WTC11 (cell line): ENCODE measurements at regions not wholly inside any gene's neighbourhood (a gene's known extent, or its start where the extent isn't known, plus 50 kb on each side); places are given as distances from the start of the nearest gene placed in this dataset.

Experiments used
- ATAC-seq: fragments of 200-7000 bp; cut with Tn5 transposase; 2 replicates; pipeline ENCODE4 v1.10.0; 2021; ENCODE audit warnings: mild to moderate bottlenecking, moderate library complexity
- CTCF ChIA-PET: fragments of 300-600 bp; sonication (Branson Sonifier 250); formaldehyde crosslinking; loops from one replicate; lab custom pipeline; 2021; ENCODE audit warnings: antibody characterized with exemption; lab: Charles Lee
- POLR2A ChIA-PET: fragments of 350-600 bp; sonication (Branson Sonifier 250); formaldehyde crosslinking; loops from one replicate; lab custom pipeline; 2021; ENCODE audit warnings: antibody characterized with exemption; lab: Charles Lee
- DNase-seq: peaks from one replicate; pipeline ENCODE4 v3.0.0; 2021; ENCODE audit warnings: low spot score
- H3K27ac Mint-ChIP-seq: 2 replicates; pipeline ENCODE4 v1.8.0; 2021; ENCODE audit warnings: mixed read lengths
- H3K27me3 Mint-ChIP-seq: 2 replicates; pipeline ENCODE4 v1.8.0; 2021; ENCODE audit warnings: low read depth, mild to moderate bottlenecking, moderate library complexity, mixed read lengths
- H3K36me3 Mint-ChIP-seq: 2 replicates; pipeline ENCODE4 v1.8.0; 2021; ENCODE audit warnings: mixed read lengths
- H3K4me1 Mint-ChIP-seq: 2 replicates; pipeline ENCODE4 v1.8.0; 2022; ENCODE audit warnings: mixed read lengths
- H3K4me3 Mint-ChIP-seq: 2 replicates; pipeline ENCODE4 v1.8.0; 2021; ENCODE audit warnings: mild to moderate bottlenecking, moderate library complexity, mixed read lengths
- H3K9me3 Mint-ChIP-seq: 2 replicates; pipeline ENCODE4 v1.8.0; 2021; ENCODE audit warnings: mixed read lengths
- ATF2 ChIP-seq: sonication (generic); formaldehyde crosslinking; IDR thresholded peaks from 2 replicates; pipeline ENCODE4 v1.8.1; 2022; ENCODE audit warnings: low read depth, missing genetic modification reagents, borderline replicate concordance
- CBFB ChIP-seq: sonication (generic); formaldehyde crosslinking; IDR thresholded peaks from 2 replicates; pipeline ENCODE4 v1.8.1; 2022; ENCODE audit warnings: mild to moderate bottlenecking, low read depth, missing genetic modification reagents
- CTCF ChIP-seq: fragments of 200-600 bp; IDR thresholded peaks from 2 replicates; pipeline ENCODE4 v1.8.0; 2022; ENCODE audit warnings: antibody characterized with exemption
- E2F5 ChIP-seq: sonication (generic); formaldehyde crosslinking; IDR thresholded peaks from 2 replicates; pipeline ENCODE4 v1.8.1; 2022; ENCODE audit warnings: mild to moderate bottlenecking, moderate library complexity, missing genetic modification reagents
- FOXP1 ChIP-seq: sonication (generic); formaldehyde crosslinking; IDR thresholded peaks from 2 replicates; pipeline ENCODE4 v1.8.0; 2022; ENCODE audit warnings: missing genetic modification reagents, mild to moderate bottlenecking, moderate library complexity, borderline replicate concordance
- IRF2 ChIP-seq: sonication (generic); formaldehyde crosslinking; IDR thresholded peaks from 2 replicates; pipeline ENCODE4 v1.8.0; 2022; ENCODE audit warnings: low read depth, missing genetic modification reagents, borderline replicate concordance
- JUN ChIP-seq: sonication (generic); formaldehyde crosslinking; IDR thresholded peaks from 2 replicates; pipeline ENCODE4 v1.8.0; 2023; ENCODE audit warnings: mild to moderate bottlenecking, missing genetic modification reagents
- MYBL2 ChIP-seq: sonication (generic); formaldehyde crosslinking; IDR thresholded peaks from 2 replicates; pipeline ENCODE4 v1.8.1; 2023; ENCODE audit warnings: mild to moderate bottlenecking, moderate library complexity, missing genetic modification reagents
- PRDM15 ChIP-seq: sonication (generic); formaldehyde crosslinking; IDR thresholded peaks from 2 replicates; pipeline ENCODE4 v1.8.0; 2022; ENCODE audit warnings: missing genetic modification reagents
- RELA ChIP-seq: sonication (generic); formaldehyde crosslinking; IDR thresholded peaks from 2 replicates; pipeline ENCODE4 v1.8.1; 2022; ENCODE audit warnings: missing genetic modification reagents, mild to moderate bottlenecking, borderline replicate concordance
- SOX15 ChIP-seq: fragments of 250-450 bp; sonication (Bioruptor Pico); IDR thresholded peaks from 2 replicates; pipeline ENCODE4 v1.9.0; 2021; ENCODE audit warnings: mild to moderate bottlenecking
- ZNF121 ChIP-seq: sonication (generic); formaldehyde crosslinking; IDR thresholded peaks from 2 replicates; pipeline ENCODE4 v1.8.0; 2023; ENCODE audit warnings: missing genetic modification reagents
- ZNF138 ChIP-seq: sonication (generic); formaldehyde crosslinking; conservative IDR thresholded peaks from 2 replicates; pipeline ENCODE4 v1.8.1; 2022; ENCODE audit warnings: mild to moderate bottlenecking, moderate library complexity, missing genetic modification reagents
- ZNF219 ChIP-seq: sonication (generic); formaldehyde crosslinking; IDR thresholded peaks from 2 replicates; pipeline ENCODE4 v1.8.0; 2023; ENCODE audit warnings: missing genetic modification reagents, mild to moderate bottlenecking, borderline replicate concordance
- ZNF232 ChIP-seq: sonication (generic); formaldehyde crosslinking; IDR thresholded peaks from 2 replicates; pipeline ENCODE4 v1.8.0; 2022; ENCODE audit warnings: mild to moderate bottlenecking, missing genetic modification reagents
- ZNF317 ChIP-seq: sonication (generic); formaldehyde crosslinking; IDR thresholded peaks from 2 replicates; pipeline ENCODE4 v1.8.1; 2023; ENCODE audit warnings: low read depth, mild to moderate bottlenecking, moderate library complexity, missing genetic modification reagents, borderline replicate concordance
- TF ChIP-seq, protein P1 (sequence below): sonication (generic); formaldehyde crosslinking; IDR thresholded peaks from 2 replicates; pipeline ENCODE4 v1.8.0; 2022; ENCODE audit warnings: mild to moderate bottlenecking, missing genetic modification reagents
- TF ChIP-seq, protein P2 (sequence below): sonication (generic); formaldehyde crosslinking; IDR thresholded peaks from 2 replicates; pipeline ENCODE4 v1.8.1; 2023; ENCODE audit warnings: mild to moderate bottlenecking, missing genetic modification reagents, moderate library complexity
- TF ChIP-seq, protein P3 (sequence below): sonication (generic); formaldehyde crosslinking; IDR thresholded peaks from 2 replicates; pipeline ENCODE4 v1.8.1; 2022; ENCODE audit warnings: missing genetic modification reagents, borderline replicate concordance

- no peak for TF ChIP-seq JUN
- H3K36me3 Mint-ChIP-seq: no peaks in the 10 kb centered on the region
- no peak overlapping the region for H3K4me3 Mint-ChIP-seq
- no peak overlapping the region for H3K27ac Mint-ChIP-seq
- POLR2A ChIA-PET: interaction anchor here (0.7 kb wide), 1 partner anchor 121 kb away, joined by 3 read pairs; the partner anchor contains the start of gene P2RY1
- DNase-seq: no peak
- H3K4me1 Mint-ChIP-seq: peaks cover 35% of the 10 kb centered on the region
- ATAC-seq: no peak
- no peaks in the 10 kb centered on the region for H3K9me3 Mint-ChIP-seq
- CTCF ChIA-PET: interaction anchor here (1.0 kb wide), 1 partner anchor 120 kb away, joined by 3 read pairs; the partner anchor contains the start of gene P2RY1
- no peaks in the 10 kb centered on the region for H3K27me3 Mint-ChIP-seq
Observed at GRCh38 chr3:152714507-152714906, 120.4 kb upstream of the P2RY1 start.

GRCh38 chr3:152717252-152717651 lies 117.7 kb upstream of the P2RY1 start:
- H3K4me1 Mint-ChIP-seq: peaks cover 42% of the 10 kb centered on the region
- no peak overlapping the region for H3K27ac Mint-ChIP-seq
- ChIA-PET CTCF (no interaction called here), POLR2A (no interaction called here)
- H3K4me3 Mint-ChIP-seq: no peak overlapping the region
- DNase-seq: no peak
- H3K36me3 Mint-ChIP-seq: peaks cover 10% of the 10 kb centered on the region
- TF ChIP-seq JUN (no peak), PRDM15 (CRISPR knock-in tag) (no peak), ZNF317 (CRISPR knock-in tag) (no peak), ZNF121 (CRISPR knock-in tag) (no peak), FOXP1 (CRISPR knock-in tag) (no peak), CTCF (no peak)
- ATAC-seq: no peak
- H3K27me3 Mint-ChIP-seq: no peaks in the 10 kb centered on the region
- H3K9me3 Mint-ChIP-seq: peaks cover 10% of the 10 kb centered on the region

DNA sequence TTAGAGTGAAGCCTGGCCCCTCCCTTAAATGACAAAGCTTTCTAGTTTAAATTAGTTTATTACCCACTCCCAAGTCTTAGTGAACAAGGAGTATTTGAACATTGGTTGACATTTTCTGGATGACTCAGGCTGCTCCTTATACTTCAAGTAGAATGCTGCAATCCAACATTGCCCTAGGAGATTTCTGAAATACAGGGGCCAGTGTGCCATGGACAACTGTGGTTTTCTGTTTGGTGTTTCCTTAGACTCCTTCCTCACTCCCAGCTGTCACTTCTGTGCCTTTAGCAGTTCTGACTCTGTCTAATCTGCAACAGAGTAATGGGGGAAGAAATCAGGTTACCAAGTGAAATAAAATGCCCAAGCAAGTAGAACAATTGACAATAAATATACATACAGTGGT lies 116.1 kb upstream of the P2RY1 start:
- Mint-ChIP-seq H3K36me3 (peaks cover 17% of the 10 kb centered on the region), H3K27me3 (no peaks in the 10 kb centered on the region), H3K4me1 (peaks cover 37% of the 10 kb centered on the region), H3K4me3 (no peak overlapping the region), H3K9me3 (peaks cover 17% of the 10 kb centered on the region), H3K27ac (no peak overlapping the region)
- POLR2A ChIA-PET: no interaction called here
- CTCF ChIA-PET: interaction anchor here (0.6 kb wide), 1 partner anchor 252 kb away, joined by 3 read pairs; no protein-coding TSS in a partner anchor
- ATAC-seq: no peak
- no peak for DNase-seq
- TF ChIP-seq E2F5 (CRISPR knock-in tag): no peak
- TF ChIP-seq, protein P1, sequence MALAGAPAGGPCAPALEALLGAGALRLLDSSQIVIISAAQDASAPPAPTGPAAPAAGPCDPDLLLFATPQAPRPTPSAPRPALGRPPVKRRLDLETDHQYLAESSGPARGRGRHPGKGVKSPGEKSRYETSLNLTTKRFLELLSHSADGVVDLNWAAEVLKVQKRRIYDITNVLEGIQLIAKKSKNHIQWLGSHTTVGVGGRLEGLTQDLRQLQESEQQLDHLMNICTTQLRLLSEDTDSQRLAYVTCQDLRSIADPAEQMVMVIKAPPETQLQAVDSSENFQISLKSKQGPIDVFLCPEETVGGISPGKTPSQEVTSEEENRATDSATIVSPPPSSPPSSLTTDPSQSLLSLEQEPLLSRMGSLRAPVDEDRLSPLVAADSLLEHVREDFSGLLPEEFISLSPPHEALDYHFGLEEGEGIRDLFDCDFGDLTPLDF: no peak
- TF ChIP-seq, protein P2, sequence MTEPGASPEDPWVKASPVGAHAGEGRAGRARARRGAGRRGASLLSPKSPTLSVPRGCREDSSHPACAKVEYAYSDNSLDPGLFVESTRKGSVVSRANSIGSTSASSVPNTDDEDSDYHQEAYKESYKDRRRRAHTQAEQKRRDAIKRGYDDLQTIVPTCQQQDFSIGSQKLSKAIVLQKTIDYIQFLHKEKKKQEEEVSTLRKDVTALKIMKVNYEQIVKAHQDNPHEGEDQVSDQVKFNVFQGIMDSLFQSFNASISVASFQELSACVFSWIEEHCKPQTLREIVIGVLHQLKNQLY (CRISPR knock-in tag): no peak
- TF ChIP-seq ZNF219 (CRISPR knock-in tag): no peak
- no peak for TF ChIP-seq ZNF121 (CRISPR knock-in tag)
- no peak for TF ChIP-seq CBFB (CRISPR knock-in tag)
- no peak for TF ChIP-seq ZNF138 (CRISPR knock-in tag)
- TF ChIP-seq FOXP1 (CRISPR knock-in tag): no peak
- no peak for TF ChIP-seq ZNF232
- no peak for TF ChIP-seq MYBL2 (CRISPR knock-in tag)
- no peak for TF ChIP-seq SOX15
- no peak for TF ChIP-seq IRF2 (CRISPR knock-in tag)
- TF ChIP-seq RELA: no peak
- TF ChIP-seq, protein P3, sequence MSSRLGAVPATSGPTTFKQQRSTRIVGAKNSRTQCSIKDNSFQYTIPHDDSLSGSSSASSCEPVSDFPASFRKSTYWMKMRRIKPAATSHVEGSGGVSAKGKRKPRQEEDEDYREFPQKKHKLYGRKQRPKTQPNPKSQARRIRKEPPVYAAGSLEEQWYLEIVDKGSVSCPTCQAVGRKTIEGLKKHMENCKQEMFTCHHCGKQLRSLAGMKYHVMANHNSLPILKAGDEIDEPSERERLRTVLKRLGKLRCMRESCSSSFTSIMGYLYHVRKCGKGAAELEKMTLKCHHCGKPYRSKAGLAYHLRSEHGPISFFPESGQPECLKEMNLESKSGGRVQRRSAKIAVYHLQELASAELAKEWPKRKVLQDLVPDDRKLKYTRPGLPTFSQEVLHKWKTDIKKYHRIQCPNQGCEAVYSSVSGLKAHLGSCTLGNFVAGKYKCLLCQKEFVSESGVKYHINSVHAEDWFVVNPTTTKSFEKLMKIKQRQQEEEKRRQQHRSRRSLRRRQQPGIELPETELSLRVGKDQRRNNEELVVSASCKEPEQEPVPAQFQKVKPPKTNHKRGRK (CRISPR knock-in tag): no peak
- TF ChIP-seq ATF2: no peak
